Stomach smooth muscle (tissue), 2 donors: ENCODE measurements at regions not wholly inside any gene's neighbourhood (a gene's known extent, or its start where the extent isn't known, plus 50 kb on each side); places are given as distances from the start of the nearest gene placed in this dataset.
"Not testable (repeated sequence)": the region's sequence is repeated elsewhere in the genome, so short reads cannot be mapped to it uniquely, and the experiment has no call there.

Source experiments
- H3K27ac ChIP-seq: one replicate; pipeline ENCODE4 v1.7.0; 2013; ENCODE audit warnings: mild to moderate bottlenecking, low read length, inconsistent platforms
- H3K27me3 ChIP-seq, 2 donors: one replicate each; pipeline ENCODE4 v1.7.0; 2013; ENCODE audit warnings: low read length in 2 of 2; ENCODE audit not compliant: insufficient read depth in 2 of 2, control insufficient read depth in 1 of 2
- H3K36me3 ChIP-seq, 2 donors: one replicate each; pipeline ENCODE4 v1.7.0; 2013; ENCODE audit warnings: low read length in 2 of 2; ENCODE audit not compliant: control insufficient read depth in 2 of 2, insufficient read depth in 2 of 2
- H3K4me1 ChIP-seq: one replicate; pipeline ENCODE4 v1.7.0; 2013; ENCODE audit warnings: low read length; ENCODE audit not compliant: control insufficient read depth, insufficient read depth
- H3K4me3 ChIP-seq, 2 donors: one replicate each; pipeline ENCODE4 v1.7.0; 2013; ENCODE audit warnings: low read length in 2 of 2
- H3K9ac ChIP-seq, 2 donors: one replicate each; pipeline ENCODE4 v1.7.0; 2013; ENCODE audit warnings: low read length in 2 of 2, mild to moderate bottlenecking in 1 of 2
- H3K9me3 ChIP-seq, 2 donors: one replicate each; pipeline ENCODE4 v1.7.0; 2013; ENCODE audit warnings: low read length in 2 of 2; ENCODE audit not compliant: control insufficient read depth in 2 of 2
- donor health status: healthy.
- donor health status: Pancreatic carcinoma.

DNA sequence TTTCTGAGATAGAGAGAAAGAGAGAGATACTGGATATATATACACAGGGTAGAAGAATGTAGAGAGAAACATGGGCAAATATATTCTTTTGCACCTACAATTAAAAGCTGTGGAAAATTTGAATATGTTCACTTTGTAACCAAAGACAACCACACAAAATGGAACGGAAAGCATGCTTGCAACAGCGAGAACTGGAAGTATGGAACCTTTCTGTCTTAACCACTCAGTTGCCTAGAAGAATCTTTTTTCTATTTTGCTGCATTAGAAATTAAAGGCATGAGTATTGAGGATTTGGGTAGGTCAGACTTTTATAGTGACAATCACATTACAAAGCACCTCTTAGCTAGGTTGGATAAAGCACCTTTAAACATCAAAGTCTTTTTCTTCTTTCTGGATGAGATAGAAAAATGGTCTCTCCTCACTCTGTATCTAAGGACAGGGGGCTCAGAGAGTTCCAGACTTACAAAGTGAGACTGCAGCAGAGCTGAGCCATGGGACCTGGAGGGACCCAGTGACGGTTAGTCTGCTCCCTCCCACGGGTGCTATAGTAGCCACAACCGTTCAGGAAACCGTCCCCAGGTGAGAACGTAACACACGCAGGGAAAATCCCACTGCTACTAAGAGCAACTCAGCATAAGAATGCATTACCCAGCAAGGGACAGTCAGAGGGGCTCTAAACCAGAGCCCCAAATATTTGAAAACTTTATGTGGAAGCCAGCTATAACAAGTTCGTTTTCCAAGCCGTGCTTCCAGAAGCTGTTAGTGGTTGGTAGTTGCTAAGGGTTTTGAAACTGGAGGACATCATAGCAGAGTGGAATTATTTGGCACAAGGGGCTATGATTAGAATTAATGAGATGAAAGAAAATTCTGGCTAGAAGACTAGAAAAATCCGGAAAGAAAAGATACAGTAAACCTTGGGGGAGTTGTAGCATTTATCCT lies 97.1 kb downstream of the DAD1 start:
- Histone ChIP-seq H3K9me3 (no peaks in the 10 kb centered on the region), H3K9ac (no peak overlapping the region), H3K36me3 (no peaks in the 10 kb centered on the region), H3K4me1 (no peaks in the 10 kb centered on the region), H3K4me3 (no peak overlapping the region), H3K27ac (no peak overlapping the region), H3K27me3 (peaks cover 0 to 2% of the 10 kb centered on the region in 2 donors)

DNA sequence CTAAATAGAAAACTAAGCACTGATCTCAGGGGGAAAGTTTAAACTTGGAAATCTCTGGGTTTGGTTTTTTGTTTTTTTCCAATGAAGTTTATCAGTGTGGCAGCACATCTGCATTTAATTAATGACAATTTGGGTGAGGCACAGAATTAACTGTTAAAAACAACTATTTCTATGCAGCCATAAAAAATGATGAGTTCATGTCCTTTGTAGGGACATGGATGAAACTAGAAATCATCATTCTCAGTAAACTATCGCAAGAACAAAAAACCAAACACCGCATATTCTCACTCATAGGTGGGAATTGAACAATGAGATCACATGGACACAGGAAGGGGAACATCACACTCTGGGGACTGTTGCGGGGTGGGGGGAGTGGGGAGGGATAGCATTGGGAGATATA lies 98.0 kb downstream of the DAD1 start:
- H3K27me3 ChIP-seq, H3K4me3 ChIP-seq, H3K36me3 ChIP-seq, H3K4me1 ChIP-seq, H3K9ac ChIP-seq, H3K9me3 ChIP-seq, H3K27ac ChIP-seq: not testable (repeated sequence)

DNA sequence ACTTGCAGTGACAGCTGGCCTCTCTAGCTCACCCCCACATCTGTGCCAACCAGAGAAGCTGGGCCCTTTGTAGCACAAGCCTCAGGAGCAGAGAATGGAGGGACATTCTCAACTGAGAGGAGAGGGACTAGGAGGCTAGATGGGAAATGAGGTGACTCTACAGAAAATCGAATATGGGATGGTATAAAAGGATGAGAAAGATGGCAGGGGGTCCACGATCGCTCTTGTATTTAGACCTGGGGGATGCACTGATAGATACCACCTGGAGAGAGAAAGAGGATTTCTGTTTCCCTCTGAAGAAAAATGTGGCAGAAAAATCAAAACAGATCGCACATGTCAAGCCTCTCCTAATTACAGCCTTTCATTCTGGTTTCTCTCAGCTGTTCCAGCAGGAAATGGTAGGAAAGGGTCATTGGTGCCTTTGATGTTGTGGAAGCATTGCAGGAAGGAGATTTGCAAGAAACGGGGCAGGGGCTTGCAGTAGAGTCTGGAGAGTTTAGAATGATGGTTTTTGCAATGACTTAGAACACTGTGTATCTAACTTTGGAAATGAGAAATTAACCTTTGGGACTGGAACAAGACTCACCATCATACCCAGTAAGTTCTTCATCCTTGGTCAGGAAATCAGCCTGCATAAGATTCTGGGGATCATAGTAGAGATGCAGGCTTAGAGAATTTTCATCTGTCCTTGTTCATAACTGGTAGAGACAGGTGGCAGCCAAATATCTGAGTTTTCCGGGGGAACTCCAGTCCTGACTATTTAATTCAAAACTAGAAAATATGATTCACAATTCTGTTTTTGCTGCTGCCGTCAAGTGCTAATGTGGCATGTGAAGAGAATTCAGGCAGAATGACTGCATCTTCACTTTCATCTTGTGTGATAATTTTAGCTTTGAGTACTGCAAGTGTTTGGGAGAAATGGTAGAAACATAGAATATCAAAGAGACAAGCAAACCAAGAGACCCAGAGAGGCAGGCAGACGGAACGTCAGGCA lies 98.8 kb downstream of the DAD1 start:
- Histone ChIP-seq H3K9me3 (no peaks in the 10 kb centered on the region), H3K27ac (no peak overlapping the region), H3K4me3 (no peak overlapping the region), H3K27me3 (peaks cover 0 to 2% of the 10 kb centered on the region in 2 donors), H3K36me3 (no peaks in the 10 kb centered on the region), H3K4me1 (no peaks in the 10 kb centered on the region), H3K9ac (no peak overlapping the region)

DNA sequence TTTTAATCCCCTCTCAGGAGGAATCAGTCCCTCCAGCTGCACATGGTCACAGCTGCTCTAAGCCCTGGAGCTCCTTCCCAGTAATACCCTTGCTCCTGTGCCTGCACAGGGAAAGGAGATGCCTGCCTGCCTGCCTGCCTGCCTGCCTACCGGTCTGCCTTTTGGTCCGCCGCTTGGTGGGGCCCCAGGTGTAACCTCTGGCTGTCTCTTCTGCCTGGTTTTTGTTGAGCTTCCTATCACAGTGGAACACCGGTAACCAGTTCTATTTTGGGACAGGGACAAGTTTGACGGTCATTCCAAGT lies 99.8 kb downstream of the DAD1 start:
- Histone ChIP-seq H3K36me3 (no peaks in the 10 kb centered on the region), H3K4me3 (no peak overlapping the region), H3K9ac (no peak overlapping the region), H3K27me3 (peaks cover 0 to 2% of the 10 kb centered on the region in 2 donors), H3K9me3 (no peaks in the 10 kb centered on the region), H3K27ac (no peak overlapping the region), H3K4me1 (peaks cover 6% of the 10 kb centered on the region)

DNA sequence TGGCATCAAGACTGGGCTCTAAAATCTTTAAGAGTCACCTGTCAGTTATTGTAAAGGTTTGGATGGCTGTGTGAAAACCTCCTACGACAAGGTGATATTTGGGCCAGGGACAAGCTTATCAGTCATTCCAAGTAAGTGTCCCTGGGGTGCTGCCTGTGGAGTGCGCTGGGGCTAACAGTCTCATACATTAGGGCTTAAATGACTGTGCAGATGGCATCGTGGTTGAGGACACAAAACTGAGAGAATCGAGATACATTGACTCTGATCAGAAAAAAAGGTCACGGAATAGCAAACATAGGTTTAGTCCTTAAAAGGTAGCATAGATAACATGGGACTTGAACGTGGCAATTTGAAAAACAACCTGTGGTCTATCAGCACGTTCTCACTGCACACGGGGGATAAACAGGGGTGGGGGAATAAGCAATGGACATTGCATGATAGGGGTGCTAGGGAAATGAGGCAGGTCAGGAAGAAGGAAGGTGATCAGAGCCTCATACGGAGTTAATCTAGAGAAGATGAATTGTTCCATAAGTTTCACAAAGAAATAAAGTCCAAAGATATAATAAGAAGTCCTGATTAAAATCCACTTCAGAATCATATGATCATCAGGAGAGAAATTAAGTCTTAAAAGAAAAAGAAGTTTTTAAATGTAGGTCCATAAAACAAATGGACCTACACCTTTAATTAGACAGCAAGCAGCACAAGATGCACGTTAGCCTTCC lies 100.3 kb downstream of the DAD1 start:
- H3K27me3 ChIP-seq, result peaks cover 0 to 2% of the 10 kb centered on the region in 2 donors
- peaks cover 10% of the 10 kb centered on the region for H3K4me1 ChIP-seq
- H3K36me3 ChIP-seq, result no peaks in the 10 kb centered on the region
- H3K4me3 ChIP-seq, result no peak overlapping the region
- no peak overlapping the region for H3K9ac ChIP-seq
- no peaks in the 10 kb centered on the region for H3K9me3 ChIP-seq
- H3K27ac ChIP-seq, result no peak overlapping the region

DNA sequence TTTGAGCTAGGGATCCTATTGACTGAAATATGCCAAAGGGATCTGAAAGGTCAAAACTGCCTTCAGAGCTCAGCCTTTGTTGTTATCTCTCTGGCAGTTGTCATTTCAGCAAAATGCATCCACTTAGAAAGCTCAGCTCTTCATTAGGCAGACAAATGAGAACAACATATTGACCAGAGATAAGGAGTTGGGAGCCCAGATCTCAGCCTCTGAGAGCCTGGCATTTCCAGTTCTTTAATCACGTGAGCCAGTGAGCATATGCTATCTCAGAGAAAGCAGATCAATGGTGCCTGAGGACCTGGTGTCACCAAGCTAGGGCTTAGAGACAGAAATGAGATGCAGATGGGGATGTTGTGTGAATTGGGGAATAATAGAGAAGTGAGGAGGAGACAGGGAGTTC lies 101.1 kb downstream of the DAD1 start:
- Histone ChIP-seq H3K4me3 (no peak overlapping the region), H3K4me1 (peaks cover 10% of the 10 kb centered on the region), H3K27me3 (peaks cover 0 to 2% of the 10 kb centered on the region in 2 donors), H3K9me3 (no peaks in the 10 kb centered on the region), H3K27ac (no peak overlapping the region), H3K9ac (no peak overlapping the region), H3K36me3 (no peaks in the 10 kb centered on the region)

DNA sequence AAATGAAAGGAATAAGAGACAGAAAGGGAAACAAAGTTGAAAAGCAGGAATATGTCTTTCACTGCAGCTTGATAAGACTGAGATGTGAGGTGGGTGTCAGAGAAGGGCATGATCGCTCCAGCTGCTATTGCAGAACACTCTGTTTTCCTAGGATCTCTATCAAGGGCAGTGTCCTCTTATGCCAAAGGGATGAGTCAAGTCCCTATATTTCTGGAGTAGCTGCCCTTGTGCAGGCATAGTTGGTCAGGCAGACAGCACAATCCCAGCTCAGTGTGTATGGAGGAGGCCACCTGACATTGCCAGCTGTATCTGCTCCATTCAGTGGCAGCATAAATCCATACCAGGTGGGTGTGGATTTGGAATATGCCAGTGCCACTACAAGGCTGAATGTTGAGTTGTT lies 101.6 kb downstream of the DAD1 start:
- no peak overlapping the region for H3K4me3 ChIP-seq
- no peaks in the 10 kb centered on the region for H3K9me3 ChIP-seq
- H3K36me3 ChIP-seq, result no peaks in the 10 kb centered on the region
- peaks cover 10% of the 10 kb centered on the region for H3K4me1 ChIP-seq
- no peak overlapping the region for H3K27ac ChIP-seq
- peaks cover 0 to 2% of the 10 kb centered on the region in 2 donors for H3K27me3 ChIP-seq
- H3K9ac ChIP-seq, result no peak overlapping the region

DNA sequence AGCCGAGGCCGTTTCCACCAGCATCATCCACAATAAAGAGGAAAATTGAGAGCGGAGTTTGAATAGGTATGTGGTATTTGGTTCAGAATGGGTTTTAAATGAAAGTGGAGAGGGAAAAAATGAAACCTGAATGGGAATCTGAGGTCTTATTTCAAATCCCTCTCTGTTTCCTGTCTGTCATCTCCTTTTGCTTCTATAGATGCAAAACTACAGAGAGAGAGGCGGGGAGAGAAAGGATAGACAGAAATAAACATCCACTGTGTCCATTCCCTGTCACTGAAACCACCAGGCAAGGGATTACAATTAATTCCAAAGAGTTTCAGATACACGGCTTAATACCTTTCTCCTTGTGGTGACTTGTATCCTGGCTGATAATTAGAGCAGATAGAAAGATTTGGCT lies 102.3 kb downstream of the DAD1 start:
- Histone ChIP-seq H3K4me3 (no peak overlapping the region), H3K27me3 (no peaks in the 10 kb centered on the region), H3K9me3 (no peaks in the 10 kb centered on the region), H3K9ac (no peak overlapping the region), H3K27ac (no peak overlapping the region), H3K4me1 (peaks cover 15% of the 10 kb centered on the region), H3K36me3 (no peaks in the 10 kb centered on the region)

DNA sequence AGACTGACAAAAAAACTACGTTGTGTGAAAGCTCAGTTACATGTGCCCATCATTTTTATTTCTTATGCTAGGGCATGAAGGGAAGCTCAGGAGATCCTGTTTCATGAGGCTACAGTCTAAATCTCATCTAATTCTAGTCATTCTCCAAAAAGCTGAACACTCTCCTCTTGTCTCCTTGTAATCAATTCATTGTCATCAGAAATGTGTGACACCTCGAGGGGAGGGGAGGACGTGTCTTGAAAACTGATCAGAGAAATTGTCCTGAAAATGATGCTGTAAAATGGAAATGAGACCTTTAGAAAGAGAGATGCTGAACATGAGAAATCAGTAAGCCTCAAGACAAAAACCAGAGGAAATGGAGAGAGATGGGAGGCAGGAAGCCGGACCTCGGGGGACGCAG lies 103.4 kb downstream of the DAD1 start:
- Histone ChIP-seq H3K9ac (no peak overlapping the region), H3K27me3 (no peaks in the 10 kb centered on the region), H3K27ac (no peak overlapping the region), H3K9me3 (no peaks in the 10 kb centered on the region), H3K36me3 (no peaks in the 10 kb centered on the region), H3K4me3 (no peak overlapping the region), H3K4me1 (peaks cover 17% of the 10 kb centered on the region)

DNA sequence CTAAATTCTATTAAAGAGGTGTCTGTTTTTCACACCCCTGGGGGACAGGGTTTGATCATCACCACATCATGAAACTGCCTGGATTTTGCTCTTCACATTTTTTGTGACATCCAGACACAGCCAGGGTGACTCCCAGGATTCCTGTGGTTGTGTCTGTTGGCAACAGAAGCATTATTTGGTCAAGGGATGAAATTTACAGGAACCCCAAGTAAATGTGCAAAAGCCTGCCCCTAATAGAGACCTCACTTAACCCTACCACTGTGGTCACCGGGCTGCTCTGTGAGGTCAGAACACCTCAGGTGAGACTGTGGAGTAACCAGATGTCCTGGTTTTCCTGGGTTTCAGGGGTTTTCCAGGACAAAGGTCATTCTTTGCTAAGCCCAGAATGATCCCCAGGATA lies 103.8 kb downstream of the DAD1 start:
- Histone ChIP-seq H3K27ac (no peak overlapping the region), H3K9ac (no peak overlapping the region), H3K27me3 (no peaks in the 10 kb centered on the region), H3K4me1 (peaks cover 17% of the 10 kb centered on the region), H3K4me3 (no peak overlapping the region), H3K9me3 (no peaks in the 10 kb centered on the region), H3K36me3 (no peaks in the 10 kb centered on the region)
